Transverse colon (tissue), 4 donors: ENCODE measurements at regions not wholly inside any gene's neighbourhood (a gene's known extent, or its start where the extent isn't known, plus 50 kb on each side); places are given as distances from the start of the nearest gene placed in this dataset.

ENCODE experiments used
- DNase-seq: peaks from one replicate; pipeline ENCODE4 v3.0.0-alpha.2; 2019
- H3K27ac ChIP-seq, 4 donors: fragments of 200-600 bp; sonication (generic); 2 replicates each; pipeline ENCODE4 v1.5.1; 2016 to 2018; ENCODE audit warnings: inconsistent platforms in 4 of 4
- H3K27me3 ChIP-seq: fragments of 200-600 bp; sonication (generic); 2 replicates; pipeline ENCODE4 v1.5.1; 2017; ENCODE audit warnings: inconsistent platforms
- H3K36me3 ChIP-seq, 4 donors: fragments of 200-600 bp; sonication (generic); 2 replicates each; pipeline ENCODE4 v1.5.1; 2017 to 2019; ENCODE audit warnings: inconsistent platforms in 4 of 4
- H3K4me1 ChIP-seq, 4 donors: fragments of 200-600 bp; sonication (generic); 2 replicates each; pipeline ENCODE4 v1.5.1; 2017 to 2020; ENCODE audit warnings: inconsistent platforms in 4 of 4
- H3K4me3 ChIP-seq, 4 donors: fragments of 200-600 bp; sonication (generic); 1 replicate in 1 of 4; 2 replicates in 3 of 4; pipeline versions ENCODE4 v1.5.1 to v1.6.1; 2017 to 2019; ENCODE audit warnings: inconsistent platforms in 4 of 4
- H3K9me3 ChIP-seq, 2 donors: fragments of 200-600 bp; sonication (generic); 2 replicates each; pipeline ENCODE4 v1.5.1; 2017 to 2019; ENCODE audit warnings: inconsistent platforms in 2 of 2
- EP300 ChIP-seq: sonication (generic); formaldehyde crosslinking; IDR thresholded peaks from one replicate; pipeline ENCODE4 v1.6.1; 2017; ENCODE audit warnings: antibody characterized with exemption, low read depth
- POLR2A ChIP-seq: fragments of 450-650 bp; IDR thresholded peaks from one replicate; pipeline ENCODE4 v1.6.1; 2016; ENCODE audit warnings: antibody characterized with exemption, mild to moderate bottlenecking, moderate library complexity
- POLR2AphosphoS5 ChIP-seq, 3 donors: sonication (generic); formaldehyde crosslinking; IDR thresholded peaks; one replicate each; pipeline ENCODE4 v1.6.1; 2016; ENCODE audit warnings: antibody characterized with exemption in 3 of 3
- WGBS, 2 donors: methylation state at CpG; one replicate each; pipeline ENCODE4 v1.1.5; 2018; ENCODE audit warnings: low coverage in 1 of 2; 5-methylcytosine and 5-hydroxymethylcytosine counted together
- in situ Hi-C, 4 donors: fragments of 200-750 bp; cut with MboI; loops; one replicate each; pipeline versions ENCODE4 v1.15.0 to v1.15.1; 2017; ENCODE audit warnings: low sequenced_read_pairs in 3 of 4, low pct_ligation_motif_present in 1 of 4, low pct_unique_long_range_greater_than_20kb in 1 of 4
- intact Hi-C: fragments of 100-400 bp; cut with DNase I; formaldehyde crosslinking; loops from one replicate; pipeline ENCODE4 v1.15.1; 2023; ENCODE audit warnings: low total_unique reads
- TF ChIP-seq, protein P1 (sequence below), 5 experiments: fragments of 200-600 bp in 3 of 5; fragments of 450-650 bp in 2 of 5; sonication (generic) in 3 of 5; IDR thresholded peaks; 1 replicate in 2 of 5; 2 replicates in 3 of 5; pipeline ENCODE4 v1.5.1; 2016 to 2017; ENCODE audit warnings: antibody characterized with exemption in 5 of 5, inconsistent platforms in 3 of 5, mild to moderate bottlenecking in 2 of 5, moderate library complexity in 1 of 5

DNA sequence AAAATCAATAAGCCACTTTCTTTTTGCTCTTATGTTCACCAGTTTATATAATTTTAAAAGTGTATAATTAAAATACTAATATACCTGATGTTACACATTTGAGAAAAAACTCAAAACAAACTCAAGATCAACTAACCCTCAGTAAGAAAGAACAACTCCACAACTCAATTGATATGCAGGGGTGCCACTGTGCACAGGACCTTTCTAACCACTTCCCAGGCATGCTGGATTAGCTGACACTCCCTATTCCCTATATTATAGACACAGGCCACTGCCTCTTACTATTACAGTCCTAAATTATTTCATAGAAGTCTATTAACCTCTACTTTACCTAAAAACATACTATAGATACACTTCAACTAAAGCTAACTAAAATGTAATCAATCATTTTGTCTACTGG, 191.7 kb upstream of the KRR1 start:
- in situ Hi-C loops = no loop called here
- DNase-seq = no peak
- Histone ChIP-seq H3K9me3 (no peaks in the 10 kb centered on the region), H3K36me3 (no peaks in the 10 kb centered on the region), H3K27ac (no peak overlapping the region), H3K4me3 (no peak overlapping the region), H3K27me3 (no peaks in the 10 kb centered on the region), H3K4me1 (peaks cover 0 to 14% (median 8%) of the 10 kb centered on the region in 4 donors)
- intact Hi-C loops = no loop called here
- TF ChIP-seq POLR2AphosphoS5 (IDR thresholded peaks at IDR 0.05) = no peak

DNA sequence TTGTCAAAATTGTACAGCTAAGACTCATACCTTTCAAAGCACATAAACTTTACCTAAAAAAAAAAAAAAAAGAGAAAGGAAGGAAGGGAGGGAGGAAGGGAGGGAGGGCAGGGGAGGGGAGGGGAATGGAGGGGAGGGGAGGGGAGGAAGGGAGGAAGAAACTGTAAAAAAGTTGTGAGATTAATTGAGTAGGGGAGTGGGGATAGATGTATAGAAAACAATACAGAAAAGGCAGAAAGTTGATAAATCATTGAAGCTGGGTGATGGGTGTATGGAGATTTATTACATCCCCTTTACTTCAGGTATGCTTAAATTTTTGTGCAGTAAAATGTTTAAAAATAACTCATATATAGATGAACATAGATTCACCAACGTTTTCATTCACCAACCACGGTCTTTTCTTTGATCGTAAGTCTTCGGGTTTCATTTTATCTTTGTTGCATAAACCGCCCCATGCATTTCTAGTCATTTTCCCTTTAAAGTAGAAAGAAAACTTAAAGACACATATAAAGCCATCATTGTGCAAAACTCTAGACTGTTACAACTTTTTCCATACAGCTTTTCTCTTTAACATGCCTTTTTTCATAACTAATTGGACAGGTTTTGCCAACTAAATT, 191.2 kb upstream of the KRR1 start:
- Histone ChIP-seq H3K9me3 (no peaks in the 10 kb centered on the region), H3K27ac (no peak overlapping the region), H3K4me1 (peaks cover 0 to 14% (median 8%) of the 10 kb centered on the region in 4 donors), H3K36me3 (no peaks in the 10 kb centered on the region), H3K27me3 (no peaks in the 10 kb centered on the region), H3K4me3 (no peak overlapping the region)
- in situ Hi-C loops = no loop called here
- DNase-seq = no peak
- 46 to 50% methylated on average over 5 of the region's 5 CpGs for WGBS, 2 donors
- intact Hi-C loops = no loop called here
- TF ChIP-seq POLR2AphosphoS5 (IDR thresholded peaks at IDR 0.05) (no peak), EP300 (no peak), POLR2A (no peak)
- TF ChIP-seq, protein P1, sequence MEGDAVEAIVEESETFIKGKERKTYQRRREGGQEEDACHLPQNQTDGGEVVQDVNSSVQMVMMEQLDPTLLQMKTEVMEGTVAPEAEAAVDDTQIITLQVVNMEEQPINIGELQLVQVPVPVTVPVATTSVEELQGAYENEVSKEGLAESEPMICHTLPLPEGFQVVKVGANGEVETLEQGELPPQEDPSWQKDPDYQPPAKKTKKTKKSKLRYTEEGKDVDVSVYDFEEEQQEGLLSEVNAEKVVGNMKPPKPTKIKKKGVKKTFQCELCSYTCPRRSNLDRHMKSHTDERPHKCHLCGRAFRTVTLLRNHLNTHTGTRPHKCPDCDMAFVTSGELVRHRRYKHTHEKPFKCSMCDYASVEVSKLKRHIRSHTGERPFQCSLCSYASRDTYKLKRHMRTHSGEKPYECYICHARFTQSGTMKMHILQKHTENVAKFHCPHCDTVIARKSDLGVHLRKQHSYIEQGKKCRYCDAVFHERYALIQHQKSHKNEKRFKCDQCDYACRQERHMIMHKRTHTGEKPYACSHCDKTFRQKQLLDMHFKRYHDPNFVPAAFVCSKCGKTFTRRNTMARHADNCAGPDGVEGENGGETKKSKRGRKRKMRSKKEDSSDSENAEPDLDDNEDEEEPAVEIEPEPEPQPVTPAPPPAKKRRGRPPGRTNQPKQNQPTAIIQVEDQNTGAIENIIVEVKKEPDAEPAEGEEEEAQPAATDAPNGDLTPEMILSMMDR (IDR thresholded peaks at IDR 0.05) = no peak

DNA sequence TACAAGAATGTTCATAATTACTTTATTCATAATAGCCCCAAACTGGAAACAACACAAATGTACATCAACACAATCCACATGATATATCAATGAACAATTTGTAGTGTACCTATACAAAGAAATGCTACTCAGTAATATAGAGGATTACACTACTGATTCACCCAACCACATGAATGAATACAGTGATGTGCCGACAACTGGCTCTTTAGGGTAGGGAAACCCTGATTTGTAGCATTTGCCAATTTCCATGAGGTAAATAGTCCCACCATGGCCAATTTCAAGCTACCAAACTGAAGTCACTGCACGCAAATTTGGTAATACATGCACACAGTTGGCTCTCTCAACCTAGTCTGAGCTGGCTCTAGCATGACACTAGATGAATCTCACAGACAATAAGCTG, 190.4 kb upstream of the KRR1 start:
- Histone ChIP-seq H3K4me1 (peaks cover 0 to 12% (median 8%) of the 10 kb centered on the region in 4 donors), H3K27ac (no peak overlapping the region), H3K36me3 (no peaks in the 10 kb centered on the region), H3K27me3 (no peaks in the 10 kb centered on the region), H3K4me3 (no peak overlapping the region), H3K9me3 (no peaks in the 10 kb centered on the region)
- no peak for DNase-seq
- WGBS, 2 donors = 94 to 100% methylated on average over 1 to 2 of the region's 2 CpGs
- intact Hi-C loops = no loop called here
- TF ChIP-seq EP300 = no peak
- no peak for TF ChIP-seq POLR2A
- no peak for TF ChIP-seq POLR2AphosphoS5 (IDR thresholded peaks at IDR 0.05)
- TF ChIP-seq, protein P1 (IDR thresholded peaks at IDR 0.05) = no peak
- in situ Hi-C loops = no loop called here

DNA sequence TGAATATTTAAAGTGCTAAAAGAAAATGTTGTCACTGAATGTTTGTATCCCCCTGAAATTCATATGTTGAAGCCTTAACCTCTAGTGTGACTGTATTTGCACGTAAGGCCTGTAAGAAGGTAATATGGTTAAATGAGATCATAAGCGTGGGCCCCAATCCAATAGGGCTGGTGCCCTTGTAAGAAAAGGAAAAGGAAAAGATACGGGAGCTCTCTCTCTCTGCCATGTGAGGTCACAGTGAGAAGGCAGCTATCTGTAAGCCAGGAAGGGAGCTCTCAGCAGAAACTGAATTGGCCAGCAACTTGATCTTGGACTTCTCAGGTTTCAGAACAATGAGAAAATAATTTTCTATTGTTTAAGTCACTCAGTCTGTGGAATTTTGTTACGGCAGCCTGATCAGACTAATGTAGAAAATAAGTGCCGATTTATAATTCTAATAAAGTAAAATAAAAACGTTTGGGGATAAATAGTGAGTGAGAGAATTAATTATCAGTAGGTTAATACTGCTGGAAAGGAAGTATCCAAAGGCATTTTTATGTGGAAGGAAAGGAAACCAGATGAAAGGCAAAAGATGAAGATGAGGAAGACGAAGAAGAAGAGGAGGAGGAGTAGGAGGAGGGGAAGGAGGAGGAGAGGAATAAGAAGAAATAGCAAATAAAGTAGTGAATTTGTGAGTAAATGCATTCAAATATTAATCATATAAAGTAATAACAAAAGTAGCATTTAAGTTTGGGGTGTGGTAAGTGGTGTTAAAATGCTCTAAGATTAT, 188.5 kb upstream of the KRR1 start:
- H3K27ac ChIP-seq = no peak overlapping the region
- H3K4me3 ChIP-seq = no peak overlapping the region
- TF ChIP-seq, protein P1 (IDR thresholded peaks at IDR 0.05) = no peak
- no peak for TF ChIP-seq POLR2AphosphoS5 (IDR thresholded peaks at IDR 0.05)
- H3K9me3 ChIP-seq = no peaks in the 10 kb centered on the region
- DNase-seq = no peak
- 76 to 82% methylated on average over 7 of the region's 7 CpGs for WGBS, 2 donors
- H3K4me1 ChIP-seq = no peaks in the 10 kb centered on the region
- intact Hi-C loops (no loop called here), in situ Hi-C loops (no loop called here)
- no peaks in the 10 kb centered on the region for H3K36me3 ChIP-seq
- H3K27me3 ChIP-seq = no peaks in the 10 kb centered on the region
